ENCODE measurements at regions not wholly inside any gene's neighbourhood (a gene's known extent, or its start where the extent isn't known, plus 50 kb on each side); places are given as distances from the start of the nearest gene placed in this dataset.

DNA sequence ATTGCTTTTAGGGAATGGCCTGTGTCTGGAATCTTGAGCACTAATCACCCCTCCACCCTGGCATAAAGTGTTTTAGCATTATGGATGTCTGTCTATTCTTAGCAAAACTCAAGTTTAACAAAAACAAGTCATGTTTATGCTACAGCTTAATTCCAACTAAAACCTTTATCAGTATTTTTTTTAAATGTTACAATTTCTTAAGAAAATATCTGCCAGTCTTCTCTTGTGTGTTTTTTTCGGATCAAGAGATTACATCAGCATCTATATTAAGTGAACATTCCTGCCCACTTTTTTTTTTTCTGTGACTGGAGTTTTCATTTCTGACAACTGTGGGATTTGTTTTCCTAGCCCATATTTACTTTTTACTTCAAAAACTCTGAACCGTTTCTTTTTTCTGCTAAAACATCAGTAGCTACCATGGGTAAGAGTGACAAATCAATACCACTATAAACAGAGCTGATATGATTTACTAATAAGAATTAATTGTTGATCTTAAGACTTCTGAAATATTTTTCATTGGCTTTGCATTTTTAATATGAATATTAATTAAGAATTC lies 94.3 kb downstream of the EDN1 start (continued):
- TF ChIP-seq CTCF (IDR thresholded peaks at IDR 0.05; ENCODE audit: poor library complexity, severe bottlenecking), result no peak

GRCh38 chr6:12385316-12385715 lies 95.2 kb downstream of the EDN1 start:
- H3K9me3 ChIP-seq (ENCODE audit: low read length), result no peaks in the 10 kb centered on the region

More at GRCh38 chr6:12385316-12385715, 95.2 kb downstream of the EDN1 start:
- Histone ChIP-seq H3K27ac (ENCODE audit: low read length) (no peak overlapping the region), H2AFZ (ENCODE audit: low read depth, low read length) (no peak overlapping the region), H3K9ac (ENCODE audit: low read length) (no peak overlapping the region), H3F3A (ENCODE audit: insufficient read depth, low read length, poor library complexity, severe bottlenecking) (no peaks in the 10 kb centered on the region), H4K20me1 (ENCODE audit: insufficient read depth) (no peaks in the 10 kb centered on the region), H3K4me3 (ENCODE audit: low read length) (no peak overlapping the region), H3K4me2 (ENCODE audit: low read length) (no peak overlapping the region), H3K36me3 (ENCODE audit: insufficient read depth, low read length) (no peaks in the 10 kb centered on the region), H3K79me2 (replicated peaks; ENCODE audit: insufficient read depth, low read length) (no peaks in the 10 kb centered on the region), H3K9me2 (ENCODE audit: insufficient read depth, low read length) (no peaks in the 10 kb centered on the region), H3K27me3 (ENCODE audit: insufficient read depth, low read depth, low read length) (no peaks in the 10 kb centered on the region)
- no peak for TF ChIP-seq SMC3 (conservative IDR thresholded peaks at IDR 0.05; ENCODE audit: poor library complexity)
- no peak for TF ChIP-seq CTCF (IDR thresholded peaks at IDR 0.05; ENCODE audit: poor library complexity, severe bottlenecking)
- TF ChIP-seq POLR2AphosphoS5 (IDR thresholded peaks at IDR 0.05), result no peak
- no peak for TF ChIP-seq RAD21 (conservative IDR thresholded peaks at IDR 0.05)
- TF ChIP-seq MXI1 (conservative IDR thresholded peaks at IDR 0.05; ENCODE audit: poor library complexity, severe bottlenecking), result no peak
- no peak for TF ChIP-seq EP300 (conservative IDR thresholded peaks at IDR 0.05; ENCODE audit: poor library complexity, severe bottlenecking)
- TF ChIP-seq, protein P1, sequence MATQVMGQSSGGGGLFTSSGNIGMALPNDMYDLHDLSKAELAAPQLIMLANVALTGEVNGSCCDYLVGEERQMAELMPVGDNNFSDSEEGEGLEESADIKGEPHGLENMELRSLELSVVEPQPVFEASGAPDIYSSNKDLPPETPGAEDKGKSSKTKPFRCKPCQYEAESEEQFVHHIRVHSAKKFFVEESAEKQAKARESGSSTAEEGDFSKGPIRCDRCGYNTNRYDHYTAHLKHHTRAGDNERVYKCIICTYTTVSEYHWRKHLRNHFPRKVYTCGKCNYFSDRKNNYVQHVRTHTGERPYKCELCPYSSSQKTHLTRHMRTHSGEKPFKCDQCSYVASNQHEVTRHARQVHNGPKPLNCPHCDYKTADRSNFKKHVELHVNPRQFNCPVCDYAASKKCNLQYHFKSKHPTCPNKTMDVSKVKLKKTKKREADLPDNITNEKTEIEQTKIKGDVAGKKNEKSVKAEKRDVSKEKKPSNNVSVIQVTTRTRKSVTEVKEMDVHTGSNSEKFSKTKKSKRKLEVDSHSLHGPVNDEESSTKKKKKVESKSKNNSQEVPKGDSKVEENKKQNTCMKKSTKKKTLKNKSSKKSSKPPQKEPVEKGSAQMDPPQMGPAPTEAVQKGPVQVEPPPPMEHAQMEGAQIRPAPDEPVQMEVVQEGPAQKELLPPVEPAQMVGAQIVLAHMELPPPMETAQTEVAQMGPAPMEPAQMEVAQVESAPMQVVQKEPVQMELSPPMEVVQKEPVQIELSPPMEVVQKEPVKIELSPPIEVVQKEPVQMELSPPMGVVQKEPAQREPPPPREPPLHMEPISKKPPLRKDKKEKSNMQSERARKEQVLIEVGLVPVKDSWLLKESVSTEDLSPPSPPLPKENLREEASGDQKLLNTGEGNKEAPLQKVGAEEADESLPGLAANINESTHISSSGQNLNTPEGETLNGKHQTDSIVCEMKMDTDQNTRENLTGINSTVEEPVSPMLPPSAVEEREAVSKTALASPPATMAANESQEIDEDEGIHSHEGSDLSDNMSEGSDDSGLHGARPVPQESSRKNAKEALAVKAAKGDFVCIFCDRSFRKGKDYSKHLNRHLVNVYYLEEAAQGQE (IDR thresholded peaks at IDR 0.05; ENCODE audit: borderline replicate concordance), result no peak
- TF ChIP-seq TAF1 (IDR thresholded peaks at IDR 0.05; ENCODE audit: low read depth), result no peak
- TF ChIP-seq EZH2 (IDR thresholded peaks at IDR 0.05; ENCODE audit: borderline replicate concordance, insufficient read depth, low read length, poor library complexity, severe bottlenecking), result no peak
